OCI-LY7 (cell line): ENCODE measurements at regions not wholly inside any gene's neighbourhood (a gene's known extent, or its start where the extent isn't known, plus 50 kb on each side); places are given as distances from the start of the nearest gene placed in this dataset.
"Not testable (repeated sequence)": the region's sequence is repeated elsewhere in the genome, so short reads cannot be mapped to it uniquely, and the experiment has no call there.

Source experiments
- BruUV-seq: library from RNA; stranded (reverse); fragments of 400-500 nt; replicated peaks from 2 replicates; lab custom pipeline; 2021; lab: Mats Ljungman, UMichigan
- CTCF ChIA-PET: fragments of 300-600 bp; sonication (Branson Sonifier 250); formaldehyde crosslinking; loops from one replicate; lab custom pipeline; 2022; ENCODE audit warnings: antibody characterized with exemption; ENCODE audit not compliant: unreplicated experiment; lab: Charles Lee
- POLR2A ChIA-PET: fragments of 300-600 bp; sonication (Branson Sonifier 250); formaldehyde crosslinking; loops from one replicate; lab custom pipeline; 2022; ENCODE audit warnings: antibody characterized with exemption; lab: Charles Lee
- DNase-seq: peaks from one replicate; pipeline ENCODE4 v3.0.0-alpha.2; 2015; ENCODE audit warnings: low spot score
- H2AFZ ChIP-seq: fragments of 200-600 bp; sonication (generic), shearing (Covaris generic); 2 replicates; pipeline ENCODE4 v1.6.1; 2014; ENCODE audit warnings: mild to moderate bottlenecking, antibody characterized with exemption, low read length, moderate library complexity
- H3K27ac ChIP-seq: fragments of 200-600 bp; sonication (generic); 2 replicates; pipeline ENCODE4 v1.5.1; 2014; ENCODE audit warnings: mixed run types, low read depth, mild to moderate bottlenecking, moderate library complexity, low read length, inconsistent platforms; ENCODE audit not compliant: poor library complexity, severe bottlenecking
- H3K36me3 ChIP-seq: fragments of 200-600 bp; sonication (generic); 2 replicates; pipeline ENCODE4 v1.6.1; 2014; ENCODE audit warnings: mild to moderate bottlenecking, antibody characterized with exemption, low read length, moderate library complexity, mixed read lengths; ENCODE audit not compliant: insufficient read depth
- H3K4me1 ChIP-seq: fragments of 200-600 bp; sonication (generic); 2 replicates; pipeline ENCODE4 v1.5.1; 2014; ENCODE audit warnings: mild to moderate bottlenecking, low read length; ENCODE audit not compliant: insufficient read depth, poor library complexity, severe bottlenecking
- H3K4me2 ChIP-seq: fragments of 200-600 bp; sonication (generic); 2 replicates; pipeline ENCODE4 v1.6.1; 2014; ENCODE audit warnings: mild to moderate bottlenecking, low read length
- H3K4me3 ChIP-seq: fragments of 200-600 bp; sonication (generic); 2 replicates; pipeline ENCODE4 v1.5.1; 2014; ENCODE audit warnings: mild to moderate bottlenecking, low read depth, low read length; ENCODE audit not compliant: poor library complexity, severe bottlenecking
- H3K79me2 ChIP-seq: fragments of 200-600 bp; sonication (generic); 2 replicates; pipeline ENCODE4 v1.6.1; 2016; ENCODE audit warnings: low read depth, mild to moderate bottlenecking, low read length, moderate library complexity, mixed read lengths; ENCODE audit not compliant: insufficient read depth
- H3K9me2 ChIP-seq: fragments of 200-600 bp; sonication (generic); 2 replicates; pipeline ENCODE4 v1.6.1; 2016; ENCODE audit warnings: mild to moderate bottlenecking, low read length, mixed read lengths; ENCODE audit not compliant: insufficient read depth
- H3K9me3 ChIP-seq: fragments of 200-600 bp; sonication (generic); 2 replicates; pipeline ENCODE4 v1.6.1; 2014; ENCODE audit warnings: mild to moderate bottlenecking, mixed run types, low read length, mixed read lengths
- H4K20me1 ChIP-seq: fragments of 200-600 bp; sonication (generic); 2 replicates; pipeline ENCODE4 v1.6.1; 2014; ENCODE audit warnings: mild to moderate bottlenecking, antibody characterized with exemption, low read length, moderate library complexity, mixed read lengths; ENCODE audit not compliant: insufficient read depth
- EZH2phosphoT487 ChIP-seq: fragments of 200-600 bp; sonication (generic); IDR thresholded peaks from 2 replicates; pipeline ENCODE4 v1.6.1; 2018; ENCODE audit warnings: low read depth, borderline replicate concordance, mild to moderate bottlenecking, mixed run types, antibody characterized with exemption, low read length, moderate library complexity, mixed read lengths
- intact Hi-C: fragments of 100-400 bp; cut with micrococcal nuclease; formaldehyde crosslinking; loops from one replicate; pipeline ENCODE4 v1.10.0; 2022; ENCODE audit not compliant: unreplicated experiment
- TF ChIP-seq, protein P1 (sequence below): fragments of 200-600 bp; sonication (generic); conservative IDR thresholded peaks from 2 replicates; pipeline ENCODE4 v1.5.1; 2014; ENCODE audit warnings: mild to moderate bottlenecking, antibody characterized with exemption, low read length, moderate library complexity, mixed read lengths

GRCh38 chr4:87918314-87919058 is 57.0 kb upstream of the SPP1 start:
- no peaks in the 10 kb centered on the region for H3K9me2 ChIP-seq
- H3K4me1 ChIP-seq = no peaks in the 10 kb centered on the region
- DNase-seq = no peak
- H3K9me3 ChIP-seq = no peaks in the 10 kb centered on the region
- ChIA-PET CTCF (no interaction called here), POLR2A (no interaction called here)
- intact Hi-C loops = no loop called here
- H3K27ac ChIP-seq = no peak overlapping the region
- H3K79me2 ChIP-seq = no peaks in the 10 kb centered on the region
- TF ChIP-seq EZH2phosphoT487 = no peak
- TF ChIP-seq, protein P1, sequence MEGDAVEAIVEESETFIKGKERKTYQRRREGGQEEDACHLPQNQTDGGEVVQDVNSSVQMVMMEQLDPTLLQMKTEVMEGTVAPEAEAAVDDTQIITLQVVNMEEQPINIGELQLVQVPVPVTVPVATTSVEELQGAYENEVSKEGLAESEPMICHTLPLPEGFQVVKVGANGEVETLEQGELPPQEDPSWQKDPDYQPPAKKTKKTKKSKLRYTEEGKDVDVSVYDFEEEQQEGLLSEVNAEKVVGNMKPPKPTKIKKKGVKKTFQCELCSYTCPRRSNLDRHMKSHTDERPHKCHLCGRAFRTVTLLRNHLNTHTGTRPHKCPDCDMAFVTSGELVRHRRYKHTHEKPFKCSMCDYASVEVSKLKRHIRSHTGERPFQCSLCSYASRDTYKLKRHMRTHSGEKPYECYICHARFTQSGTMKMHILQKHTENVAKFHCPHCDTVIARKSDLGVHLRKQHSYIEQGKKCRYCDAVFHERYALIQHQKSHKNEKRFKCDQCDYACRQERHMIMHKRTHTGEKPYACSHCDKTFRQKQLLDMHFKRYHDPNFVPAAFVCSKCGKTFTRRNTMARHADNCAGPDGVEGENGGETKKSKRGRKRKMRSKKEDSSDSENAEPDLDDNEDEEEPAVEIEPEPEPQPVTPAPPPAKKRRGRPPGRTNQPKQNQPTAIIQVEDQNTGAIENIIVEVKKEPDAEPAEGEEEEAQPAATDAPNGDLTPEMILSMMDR = no peak
- BruUV-seq = no TSS peak
- no peak overlapping the region for H3K4me3 ChIP-seq
- no peak overlapping the region for H2AFZ ChIP-seq
- no peaks in the 10 kb centered on the region for H3K36me3 ChIP-seq
- no peaks in the 10 kb centered on the region for H4K20me1 ChIP-seq
- no peak overlapping the region for H3K4me2 ChIP-seq

- H3K36me3 ChIP-seq, BruUV-seq, H4K20me1 ChIP-seq, H3K9me3 ChIP-seq, H3K9me2 ChIP-seq, H3K4me3 ChIP-seq, H2AFZ ChIP-seq, H3K27ac ChIP-seq, H3K4me1 ChIP-seq, intact Hi-C loops, CTCF ChIA-PET, H3K4me2 ChIP-seq, H3K79me2 ChIP-seq, DNase-seq: not testable (repeated sequence)
- POLR2A ChIA-PET = interaction anchor here (0.9 kb wide), 1 partner anchor 481 kb away, joined by 4 read pairs; no protein-coding TSS in a partner anchor
Observed at GRCh38 chr4:87919304-87919703, 56.2 kb upstream of the SPP1 start.

- Histone ChIP-seq H3K4me2 (no peak overlapping the region), H3K79me2 (no peaks in the 10 kb centered on the region), H3K36me3 (no peaks in the 10 kb centered on the region), H3K9me3 (no peaks in the 10 kb centered on the region), H3K4me3 (no peak overlapping the region), H4K20me1 (no peaks in the 10 kb centered on the region), H3K4me1 (no peaks in the 10 kb centered on the region), H3K27ac (no peak overlapping the region), H2AFZ (0 out of 2 replicates have a peak overlapping the region, but pooled peaks have one; percentile 9), H3K9me2 (no peaks in the 10 kb centered on the region)
- CTCF ChIA-PET = no interaction called here
- POLR2A ChIA-PET = interaction anchor here (0.9 kb wide), 1 partner anchor 482 kb away, joined by 4 read pairs; no protein-coding TSS in a partner anchor
- intact Hi-C loops = no loop called here
- TF ChIP-seq EZH2phosphoT487 = no peak
- TF ChIP-seq, protein P1 = no peak
- no peak for DNase-seq
- BruUV-seq = no TSS peak
Observed at GRCh38 chr4:87919941-87920340, 55.6 kb upstream of the SPP1 start.
